Astrocyte (in vitro differentiated cells and primary cell): ENCODE measurements at regions not wholly inside any gene's neighbourhood (a gene's known extent, or its start where the extent isn't known, plus 50 kb on each side); places are given as distances from the start of the nearest gene placed in this dataset.

Source experiments
- DNase-seq: peaks from one replicate; pipeline ENCODE4 v3.0.0-alpha.2; 2010; ENCODE audit warnings: low read depth
- FAIRE-seq: peaks from 2 replicates; lab custom pipeline; 2011; peaks lifted over from hg19 to GRCh38; lab: Jason Lieb, UNC
- H2AFZ ChIP-seq: 2 replicates; pipeline ENCODE4 v1.6.0; 2012; ENCODE audit warnings: low read depth, low read length, inconsistent platforms
- H3K27ac ChIP-seq: 2 replicates; pipeline ENCODE4 v1.5.1; 2011; ENCODE audit warnings: low read depth, low read length, inconsistent platforms
- H3K27me3 ChIP-seq: 2 replicates; pipeline ENCODE4 v1.6.0; 2011; ENCODE audit warnings: low read length, inconsistent platforms; ENCODE audit not compliant: insufficient read depth
- H3K36me3 ChIP-seq: 2 replicates; pipeline ENCODE4 v1.5.1; 2011; ENCODE audit warnings: low read length, inconsistent platforms; ENCODE audit not compliant: insufficient read depth
- H3K4me1 ChIP-seq: 2 replicates; pipeline ENCODE4 v1.5.1; 2011; ENCODE audit warnings: low read length, inconsistent platforms; ENCODE audit not compliant: insufficient read depth
- H3K4me2 ChIP-seq: 2 replicates; pipeline ENCODE4 v1.6.0; 2012; ENCODE audit warnings: low read length, inconsistent platforms
- H3K4me3 ChIP-seq: 2 replicates; pipeline ENCODE4 v1.5.1; 2011; ENCODE audit warnings: low read depth, mild to moderate bottlenecking, low read length, inconsistent platforms; ENCODE audit not compliant: insufficient read depth
- H3K79me2 ChIP-seq: 2 replicates; pipeline ENCODE4 v1.6.0; 2012; ENCODE audit warnings: mild to moderate bottlenecking, low read length, inconsistent platforms; ENCODE audit not compliant: insufficient read depth
- H3K9ac ChIP-seq: 2 replicates; pipeline ENCODE4 v1.6.0; 2012; ENCODE audit warnings: mild to moderate bottlenecking, low read length, inconsistent platforms
- H3K9me3 ChIP-seq: 2 replicates; pipeline ENCODE4 v1.5.1; 2012; ENCODE audit warnings: low read depth, mild to moderate bottlenecking, low read length, inconsistent platforms; ENCODE audit not compliant: insufficient read depth
- H4K20me1 ChIP-seq: 2 replicates; pipeline ENCODE4 v1.6.0; 2012; ENCODE audit warnings: low read length, inconsistent platforms; ENCODE audit not compliant: insufficient read depth
- H3K27ac Mint-ChIP-seq: one replicate; pipeline ENCODE4 v1.8.0; 2021; ENCODE audit warnings: mild to moderate bottlenecking, mixed read lengths; ENCODE audit not compliant: unreplicated experiment
- H3K27me3 Mint-ChIP-seq: one replicate; pipeline ENCODE4 v1.8.0; 2021; ENCODE audit warnings: low read depth, mixed read lengths; ENCODE audit not compliant: unreplicated experiment
- H3K36me3 Mint-ChIP-seq: one replicate; pipeline ENCODE4 v1.8.0; 2021; ENCODE audit warnings: low read depth, mixed read lengths; ENCODE audit not compliant: unreplicated experiment
- H3K4me1 Mint-ChIP-seq: one replicate; pipeline ENCODE4 v1.8.0; 2021; ENCODE audit warnings: low read depth, mixed read lengths; ENCODE audit not compliant: unreplicated experiment
- H3K4me3 Mint-ChIP-seq: one replicate; pipeline ENCODE4 v1.8.0; 2021; ENCODE audit warnings: mild to moderate bottlenecking, moderate library complexity, mixed read lengths; ENCODE audit not compliant: unreplicated experiment
- H3K9me3 Mint-ChIP-seq: one replicate; pipeline ENCODE4 v1.8.0; 2021; ENCODE audit warnings: mild to moderate bottlenecking, mixed read lengths; ENCODE audit not compliant: unreplicated experiment
- CTCF ChIP-seq: IDR thresholded peaks from 2 replicates; pipeline ENCODE4 v1.5.1; 2011; ENCODE audit warnings: low read depth, mild to moderate bottlenecking, inconsistent platforms, low read length, moderate library complexity; ENCODE audit not compliant: insufficient read depth
- EZH2 ChIP-seq: IDR thresholded peaks from 2 replicates; pipeline ENCODE4 v1.6.1; 2012; ENCODE audit warnings: mild to moderate bottlenecking, low read length, inconsistent platforms; ENCODE audit not compliant: insufficient read depth

- TF ChIP-seq EZH2 (no peak), CTCF (no peak)
- Histone ChIP-seq H3K27me3 (no peaks in the 10 kb centered on the region), H3K9ac (no peak overlapping the region), H3K9me3 (no peaks in the 10 kb centered on the region), H3K36me3 (no peaks in the 10 kb centered on the region), H2AFZ (peak overlapping the region; percentile 30), H4K20me1 (no peaks in the 10 kb centered on the region), H3K4me3 (no peak overlapping the region), H3K4me1 (peaks cover 33% of the 10 kb centered on the region), H3K79me2 (no peaks in the 10 kb centered on the region), H3K27ac (no peak overlapping the region), H3K4me2 (no peak overlapping the region)
- DNase-seq (no peak), FAIRE-seq (no peak)
- H3K9me3 Mint-ChIP-seq, result no peaks in the 10 kb centered on the region
- no peaks in the 10 kb centered on the region for H3K36me3 Mint-ChIP-seq
- peaks cover 7% of the 10 kb centered on the region for H3K27me3 Mint-ChIP-seq
- H3K27ac Mint-ChIP-seq, result no peak overlapping the region
- H3K4me3 Mint-ChIP-seq, result no peak overlapping the region
- peaks cover 26% of the 10 kb centered on the region for H3K4me1 Mint-ChIP-seq
These were observed 111.6 kb upstream of the HAAO start for GRCh38 chr2:42903821-42904575.

- H3K27ac Mint-ChIP-seq, result no peak overlapping the region
- no peaks in the 10 kb centered on the region for H3K79me2 ChIP-seq
- no peaks in the 10 kb centered on the region for H3K36me3 ChIP-seq
- no peak for DNase-seq
- H3K4me3 ChIP-seq, result no peak overlapping the region
- TF ChIP-seq CTCF, result no peak
- TF ChIP-seq EZH2, result no peak
- H3K4me3 Mint-ChIP-seq, result no peak overlapping the region
- H3K4me1 ChIP-seq, result peaks cover 33% of the 10 kb centered on the region
- no peak overlapping the region for H2AFZ ChIP-seq
- H3K9me3 ChIP-seq, result no peaks in the 10 kb centered on the region
- no peak overlapping the region for H3K9ac ChIP-seq
- H3K4me2 ChIP-seq, result no peak overlapping the region
- H4K20me1 ChIP-seq, result no peaks in the 10 kb centered on the region
- peaks cover 3% of the 10 kb centered on the region for H3K27me3 Mint-ChIP-seq
- no peaks in the 10 kb centered on the region for H3K27me3 ChIP-seq
- H3K36me3 Mint-ChIP-seq, result no peaks in the 10 kb centered on the region
- peaks cover 26% of the 10 kb centered on the region for H3K4me1 Mint-ChIP-seq
- H3K9me3 Mint-ChIP-seq, result no peaks in the 10 kb centered on the region
- FAIRE-seq, result no peak
- no peak overlapping the region for H3K27ac ChIP-seq
These were observed 110.7 kb upstream of the HAAO start for GRCh38 chr2:42902939-42903709.
